ENCODE measurements at regions not wholly inside any gene's neighbourhood (a gene's known extent, or its start where the extent isn't known, plus 50 kb on each side); places are given as distances from the start of the nearest gene placed in this dataset.

DNA sequence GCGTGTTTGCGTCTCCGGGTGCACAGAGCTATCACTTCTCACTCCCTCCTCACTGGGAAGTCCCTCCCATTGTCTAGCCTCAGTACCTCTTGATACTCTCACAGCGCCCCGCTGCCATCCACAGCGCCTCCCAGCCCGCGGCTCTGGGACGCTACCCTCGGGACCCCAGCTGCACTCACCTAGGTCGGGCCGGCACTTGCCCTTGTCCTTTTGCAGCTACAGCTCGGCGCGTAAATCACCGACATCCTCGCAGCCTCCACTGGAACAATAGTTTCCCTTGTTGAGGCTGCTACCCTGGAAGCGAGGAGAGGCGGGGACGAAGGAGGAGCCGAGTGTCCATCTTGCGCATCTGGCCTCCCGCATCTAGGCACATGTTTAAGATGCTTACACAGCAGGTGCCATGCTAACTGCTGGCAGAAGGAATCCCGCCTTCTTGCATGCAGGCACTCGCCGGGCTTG is 269.5 kb upstream of the HSFY2 start:
- no peak overlapping the region for H3K4me3 ChIP-seq (ENCODE audit: low read depth in 1 of 3, low read length in 3 of 3)
- H3K27ac ChIP-seq (ENCODE audit: low read depth in 1 of 2, low read length in 2 of 2), result no peak overlapping the region
- TF ChIP-seq, protein P1, sequence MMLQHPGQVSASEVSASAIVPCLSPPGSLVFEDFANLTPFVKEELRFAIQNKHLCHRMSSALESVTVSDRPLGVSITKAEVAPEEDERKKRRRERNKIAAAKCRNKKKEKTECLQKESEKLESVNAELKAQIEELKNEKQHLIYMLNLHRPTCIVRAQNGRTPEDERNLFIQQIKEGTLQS (IDR thresholded peaks at IDR 0.05), result no peak
- TF ChIP-seq EGR1 (IDR thresholded peaks at IDR 0.05; ENCODE audit: low read depth in 2 of 2) (no peak), NR2F2 (IDR thresholded peaks at IDR 0.05) (no peak), FOXA1 (IDR thresholded peaks at IDR 0.05) (no peak), HNF4A (conservative IDR thresholded peaks at IDR 0.05) (no peak), RXRA (IDR thresholded peaks at IDR 0.05) (no peak), TAF1 (conservative IDR thresholded peaks at IDR 0.05) (no peak), SP1 (IDR thresholded peaks at IDR 0.05) (no peak), GABPA (IDR thresholded peaks at IDR 0.05 in 1 of 2, conservative IDR thresholded peaks at IDR 0.05 in 1 of 2) (no peak), RAD21 (IDR thresholded peaks at IDR 0.05) (no peak), YY1 (IDR thresholded peaks at IDR 0.05) (no peak)
- TF ChIP-seq, protein P2, sequence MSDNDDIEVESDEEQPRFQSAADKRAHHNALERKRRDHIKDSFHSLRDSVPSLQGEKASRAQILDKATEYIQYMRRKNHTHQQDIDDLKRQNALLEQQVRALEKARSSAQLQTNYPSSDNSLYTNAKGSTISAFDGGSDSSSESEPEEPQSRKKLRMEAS (IDR thresholded peaks at IDR 0.05), result no peak
- TF ChIP-seq, protein P3, sequence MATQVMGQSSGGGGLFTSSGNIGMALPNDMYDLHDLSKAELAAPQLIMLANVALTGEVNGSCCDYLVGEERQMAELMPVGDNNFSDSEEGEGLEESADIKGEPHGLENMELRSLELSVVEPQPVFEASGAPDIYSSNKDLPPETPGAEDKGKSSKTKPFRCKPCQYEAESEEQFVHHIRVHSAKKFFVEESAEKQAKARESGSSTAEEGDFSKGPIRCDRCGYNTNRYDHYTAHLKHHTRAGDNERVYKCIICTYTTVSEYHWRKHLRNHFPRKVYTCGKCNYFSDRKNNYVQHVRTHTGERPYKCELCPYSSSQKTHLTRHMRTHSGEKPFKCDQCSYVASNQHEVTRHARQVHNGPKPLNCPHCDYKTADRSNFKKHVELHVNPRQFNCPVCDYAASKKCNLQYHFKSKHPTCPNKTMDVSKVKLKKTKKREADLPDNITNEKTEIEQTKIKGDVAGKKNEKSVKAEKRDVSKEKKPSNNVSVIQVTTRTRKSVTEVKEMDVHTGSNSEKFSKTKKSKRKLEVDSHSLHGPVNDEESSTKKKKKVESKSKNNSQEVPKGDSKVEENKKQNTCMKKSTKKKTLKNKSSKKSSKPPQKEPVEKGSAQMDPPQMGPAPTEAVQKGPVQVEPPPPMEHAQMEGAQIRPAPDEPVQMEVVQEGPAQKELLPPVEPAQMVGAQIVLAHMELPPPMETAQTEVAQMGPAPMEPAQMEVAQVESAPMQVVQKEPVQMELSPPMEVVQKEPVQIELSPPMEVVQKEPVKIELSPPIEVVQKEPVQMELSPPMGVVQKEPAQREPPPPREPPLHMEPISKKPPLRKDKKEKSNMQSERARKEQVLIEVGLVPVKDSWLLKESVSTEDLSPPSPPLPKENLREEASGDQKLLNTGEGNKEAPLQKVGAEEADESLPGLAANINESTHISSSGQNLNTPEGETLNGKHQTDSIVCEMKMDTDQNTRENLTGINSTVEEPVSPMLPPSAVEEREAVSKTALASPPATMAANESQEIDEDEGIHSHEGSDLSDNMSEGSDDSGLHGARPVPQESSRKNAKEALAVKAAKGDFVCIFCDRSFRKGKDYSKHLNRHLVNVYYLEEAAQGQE (IDR thresholded peaks at IDR 0.05), result no peak
- TF ChIP-seq, protein P4, sequence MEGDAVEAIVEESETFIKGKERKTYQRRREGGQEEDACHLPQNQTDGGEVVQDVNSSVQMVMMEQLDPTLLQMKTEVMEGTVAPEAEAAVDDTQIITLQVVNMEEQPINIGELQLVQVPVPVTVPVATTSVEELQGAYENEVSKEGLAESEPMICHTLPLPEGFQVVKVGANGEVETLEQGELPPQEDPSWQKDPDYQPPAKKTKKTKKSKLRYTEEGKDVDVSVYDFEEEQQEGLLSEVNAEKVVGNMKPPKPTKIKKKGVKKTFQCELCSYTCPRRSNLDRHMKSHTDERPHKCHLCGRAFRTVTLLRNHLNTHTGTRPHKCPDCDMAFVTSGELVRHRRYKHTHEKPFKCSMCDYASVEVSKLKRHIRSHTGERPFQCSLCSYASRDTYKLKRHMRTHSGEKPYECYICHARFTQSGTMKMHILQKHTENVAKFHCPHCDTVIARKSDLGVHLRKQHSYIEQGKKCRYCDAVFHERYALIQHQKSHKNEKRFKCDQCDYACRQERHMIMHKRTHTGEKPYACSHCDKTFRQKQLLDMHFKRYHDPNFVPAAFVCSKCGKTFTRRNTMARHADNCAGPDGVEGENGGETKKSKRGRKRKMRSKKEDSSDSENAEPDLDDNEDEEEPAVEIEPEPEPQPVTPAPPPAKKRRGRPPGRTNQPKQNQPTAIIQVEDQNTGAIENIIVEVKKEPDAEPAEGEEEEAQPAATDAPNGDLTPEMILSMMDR (IDR thresholded peaks at IDR 0.05; ENCODE audit: low read depth, low read length, missing input control), result no peak
- TF ChIP-seq, protein P5, sequence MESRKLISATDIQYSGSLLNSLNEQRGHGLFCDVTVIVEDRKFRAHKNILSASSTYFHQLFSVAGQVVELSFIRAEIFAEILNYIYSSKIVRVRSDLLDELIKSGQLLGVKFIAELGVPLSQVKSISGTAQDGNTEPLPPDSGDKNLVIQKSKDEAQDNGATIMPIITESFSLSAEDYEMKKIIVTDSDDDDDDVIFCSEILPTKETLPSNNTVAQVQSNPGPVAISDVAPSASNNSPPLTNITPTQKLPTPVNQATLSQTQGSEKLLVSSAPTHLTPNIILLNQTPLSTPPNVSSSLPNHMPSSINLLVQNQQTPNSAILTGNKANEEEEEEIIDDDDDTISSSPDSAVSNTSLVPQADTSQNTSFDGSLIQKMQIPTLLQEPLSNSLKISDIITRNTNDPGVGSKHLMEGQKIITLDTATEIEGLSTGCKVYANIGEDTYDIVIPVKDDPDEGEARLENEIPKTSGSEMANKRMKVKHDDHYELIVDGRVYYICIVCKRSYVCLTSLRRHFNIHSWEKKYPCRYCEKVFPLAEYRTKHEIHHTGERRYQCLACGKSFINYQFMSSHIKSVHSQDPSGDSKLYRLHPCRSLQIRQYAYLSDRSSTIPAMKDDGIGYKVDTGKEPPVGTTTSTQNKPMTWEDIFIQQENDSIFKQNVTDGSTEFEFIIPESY (IDR thresholded peaks at IDR 0.05), result no peak
- no peak for DNase-seq (ENCODE audit: low spot score)
- H3K4me1 ChIP-seq (ENCODE audit: control insufficient read depth in 4 of 4, insufficient read depth in 4 of 4, low read length in 3 of 4), result no peaks in the 10 kb centered on the region
- no peaks in the 10 kb centered on the region for H3K9me3 ChIP-seq (ENCODE audit: control insufficient read depth in 4 of 4, low read length in 3 of 4)
- no peak overlapping the region for H3K9ac ChIP-seq (ENCODE audit: low read depth in 1 of 2, low read length in 2 of 2)
- WGBS, result 97% methylated on average over 26 of the region's 26 CpGs
- H3K27me3 ChIP-seq (ENCODE audit: control insufficient read depth in 4 of 4, insufficient read depth in 4 of 4, low read length in 3 of 4), result no peaks in the 10 kb centered on the region
- peaks cover 0 to 4% (median 0%) of the 10 kb centered on the region in 4 donors for H3K36me3 ChIP-seq (ENCODE audit: control insufficient read depth in 4 of 4, insufficient read depth in 3 of 4, low read depth in 1 of 4, low read length in 3 of 4)

Measured in liver (tissue), 8 donors.